Omental fat pad (tissue), 3 donors: ENCODE measurements at regions not wholly inside any gene's neighbourhood (a gene's known extent, or its start where the extent isn't known, plus 50 kb on each side); places are given as distances from the start of the nearest gene placed in this dataset.

Experiments
- ATAC-seq: fragments of 150-250 bp; one replicate; pipeline ENCODE4 v1.9.1; 2016; ENCODE audit warnings: mild to moderate bottlenecking, moderate library complexity; ENCODE audit not compliant: low FRiP score
- DNase-seq: peaks from one replicate; pipeline ENCODE4 v3.0.0-alpha.2; 2019; ENCODE audit warnings: low spot score
- CTCF ChIP-seq, 3 donors: fragments of 450-650 bp; IDR thresholded peaks; one replicate each; pipeline ENCODE4 v1.5.1; 2016 to 2017; ENCODE audit warnings: antibody characterized with exemption in 3 of 3, mild to moderate bottlenecking in 3 of 3, moderate library complexity in 2 of 3

- no peak for TF ChIP-seq CTCF (IDR thresholded peaks at IDR 0.05)
- no peak for DNase-seq
- ATAC-seq: no peak
These were observed 119.4 kb upstream of the NBEA start for GRCh38 chr13:34822650-34823049.

- DNase-seq (no peak), ATAC-seq (no peak)
- no peak for TF ChIP-seq CTCF (IDR thresholded peaks at IDR 0.05)
These were observed 115.6 kb upstream of the NBEA start for GRCh38 chr13:34826432-34826831.

- no peak for TF ChIP-seq CTCF (IDR thresholded peaks at IDR 0.05)
- no peak for DNase-seq
- ATAC-seq: no peak
These were observed 108.4 kb upstream of the NBEA start for GRCh38 chr13:34833562-34834182.

GRCh38 chr13:34842466-34842865 lies 99.6 kb upstream of the NBEA start:
- ATAC-seq: no peak
- TF ChIP-seq CTCF (IDR thresholded peaks at IDR 0.05): no peak
- no peak for DNase-seq

GRCh38 chr13:34847766-34848165 lies 94.3 kb upstream of the NBEA start:
- no peak for DNase-seq
- TF ChIP-seq CTCF (IDR thresholded peaks at IDR 0.05): no peak
- no peak for ATAC-seq

- TF ChIP-seq CTCF (IDR thresholded peaks at IDR 0.05): no peak
- DNase-seq (no peak), ATAC-seq (no peak)
These were observed 92.7 kb upstream of the NBEA start for GRCh38 chr13:34849406-34849805.

GRCh38 chr13:34853161-34853560 lies 88.9 kb upstream of the NBEA start:
- no peak for ATAC-seq
- TF ChIP-seq CTCF (IDR thresholded peaks at IDR 0.05): no peak
- DNase-seq: no peak
